LNCaP clone FGC (cell line): ENCODE measurements at regions not wholly inside any gene's neighbourhood (a gene's known extent, or its start where the extent isn't known, plus 50 kb on each side); places are given as distances from the start of the nearest gene placed in this dataset.
A peak's percentile ranks its signal among the peaks of the same experiment; 100 is the strongest.

Experiments
- DNase-seq: peaks from one replicate; pipeline ENCODE4 v3.0.0-alpha.2; 2011; ENCODE audit warnings: low read depth
- H3K4me3 ChIP-seq: 2 replicates; pipeline ENCODE4 v1.5.1; 2011; ENCODE audit warnings: mild to moderate bottlenecking, low read depth, low read length, control low read depth
- CTCF ChIP-seq: IDR thresholded peaks from 2 replicates; pipeline ENCODE4 v1.5.1; 2012; ENCODE audit warnings: mild to moderate bottlenecking; ENCODE audit not compliant: control insufficient read depth, insufficient read depth; ENCODE audit errors: extremely low read depth

GRCh38 chr6:48404927-48405326, 293.9 kb upstream of the PTCHD4 start:
- DNase-seq, result no peak
- no peak overlapping the region for H3K4me3 ChIP-seq
- TF ChIP-seq CTCF, result no peak

- TF ChIP-seq CTCF, result no peak
- H3K4me3 ChIP-seq, result no peak overlapping the region
- no peak for DNase-seq
These were observed 292.6 kb upstream of the PTCHD4 start for GRCh38 chr6:48403587-48403986.

- no peak for DNase-seq
- TF ChIP-seq CTCF, result no peak
- H3K4me3 ChIP-seq, result no peak overlapping the region
These were observed 290.0 kb upstream of the PTCHD4 start for GRCh38 chr6:48401016-48401415.

- TF ChIP-seq CTCF, result no peak
- DNase-seq, result no peak
- no peak overlapping the region for H3K4me3 ChIP-seq
These were observed 286.9 kb upstream of the PTCHD4 start for GRCh38 chr6:48397887-48398286.

- no peak for DNase-seq
- no peak for TF ChIP-seq CTCF
- no peak overlapping the region for H3K4me3 ChIP-seq
These were observed 278.4 kb upstream of the PTCHD4 start for GRCh38 chr6:48389146-48390043.

- H3K4me3 ChIP-seq, result no peak overlapping the region
- no peak for TF ChIP-seq CTCF
- peak; percentile 78 for DNase-seq
These were observed 277.0 kb upstream of the PTCHD4 start for GRCh38 chr6:48388044-48388443.
